Activated T-cell treated with anti-CD3 and anti-CD28 coated beads, Interleukin-2, amount 50 U/mL, for 4 hours (primary cell): ENCODE measurements at regions not wholly inside any gene's neighbourhood (a gene's known extent, or its start where the extent isn't known, plus 50 kb on each side); places are given as distances from the start of the nearest gene placed in this dataset.
"Not testable (repeated sequence)": the region's sequence is repeated elsewhere in the genome, so short reads cannot be mapped to it uniquely, and the experiment has no call there.

Source experiments
- ATAC-seq, 2 donors: fragments of 200-7000 bp; cut with Tn5 transposase; one replicate each; pipeline ENCODE4 v1.10.0; 2021
- DNase-seq: peaks from one replicate; pipeline ENCODE4 v3.0.0-alpha.2; 2020
- H3K27me3 Mint-ChIP-seq: one replicate; pipeline ENCODE4 v1.8.0; 2021; ENCODE audit warnings: low read depth, mixed read lengths
- H3K36me3 Mint-ChIP-seq: one replicate; pipeline ENCODE4 v1.8.0; 2022; ENCODE audit warnings: mixed read lengths; ENCODE audit not compliant: insufficient read depth
- H3K4me1 Mint-ChIP-seq: one replicate; pipeline ENCODE4 v1.8.0; 2021; ENCODE audit warnings: low read depth, mixed read lengths
- H3K4me3 Mint-ChIP-seq: one replicate; pipeline ENCODE4 v1.8.0; 2021; ENCODE audit warnings: mild to moderate bottlenecking, moderate library complexity, mixed read lengths
- H3K9me3 Mint-ChIP-seq: one replicate; pipeline ENCODE4 v1.8.0; 2021; ENCODE audit warnings: mixed read lengths

DNA sequence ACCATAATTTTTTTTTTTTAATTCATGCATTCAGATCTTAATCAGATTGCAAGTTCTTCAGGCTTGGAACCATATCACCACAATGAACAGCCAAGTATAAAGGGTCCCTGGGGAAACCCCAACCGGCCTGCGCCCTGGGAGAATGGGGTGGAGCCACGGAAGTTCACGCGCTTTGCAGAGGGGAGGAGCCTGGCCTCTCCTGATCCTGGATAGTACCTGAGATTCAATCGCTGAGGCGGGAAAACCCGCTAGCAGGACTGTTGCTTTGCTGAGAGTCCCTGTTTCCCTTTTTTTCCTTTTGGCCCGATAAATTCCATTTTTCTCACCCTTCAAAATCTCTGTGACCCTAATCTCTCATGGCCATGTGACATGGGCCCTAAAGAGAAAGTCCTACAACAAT lies 385.1 kb downstream of the IRS2 start:
- H3K27me3 Mint-ChIP-seq, result peaks cover 5% of the 10 kb centered on the region
- H3K36me3 Mint-ChIP-seq, result no peaks in the 10 kb centered on the region
- H3K4me1 Mint-ChIP-seq, result no peaks in the 10 kb centered on the region
- H3K4me3 Mint-ChIP-seq, result no peak overlapping the region
- ATAC-seq (no peak), DNase-seq (no peak)
- H3K9me3 Mint-ChIP-seq, result peaks cover 3% of the 10 kb centered on the region

DNA sequence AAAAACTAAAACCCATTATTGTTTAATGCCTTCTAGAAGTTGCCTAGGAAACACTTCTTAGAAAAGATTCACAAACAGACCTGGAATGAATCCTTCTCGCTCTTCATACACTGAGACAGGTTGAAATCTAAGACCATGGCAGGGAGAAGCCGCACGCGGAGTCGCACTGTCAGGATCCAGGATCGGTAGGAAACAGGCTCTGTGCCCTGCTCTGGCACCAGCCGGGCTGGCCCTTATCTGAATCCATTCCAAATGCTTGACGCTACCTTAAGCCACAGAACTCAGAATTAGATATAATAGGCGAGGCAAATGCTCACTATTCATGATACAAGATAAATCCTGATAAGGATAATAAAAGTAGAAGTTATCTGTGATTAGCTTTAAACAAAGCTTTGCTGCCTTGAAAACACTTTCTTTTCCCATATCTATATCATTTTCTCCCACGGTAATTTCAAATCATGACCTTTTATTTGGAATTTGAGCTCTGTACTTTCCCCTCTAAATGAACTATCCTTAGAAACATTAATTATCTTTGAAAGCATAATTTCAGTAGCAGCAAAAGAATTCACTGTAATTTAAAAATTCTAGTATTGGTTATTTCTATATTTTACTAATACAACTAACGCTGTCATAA lies 385.6 kb downstream of the IRS2 start:
- ATAC-seq (no peak), DNase-seq (no peak)
- Mint-ChIP-seq H3K4me1 (no peaks in the 10 kb centered on the region), H3K36me3 (no peaks in the 10 kb centered on the region), H3K9me3 (peaks cover 3% of the 10 kb centered on the region), H3K27me3 (peaks cover 5% of the 10 kb centered on the region), H3K4me3 (no peak overlapping the region)

- Mint-ChIP-seq H3K9me3 (peaks cover 3% of the 10 kb centered on the region), H3K36me3 (no peaks in the 10 kb centered on the region), H3K4me1 (no peaks in the 10 kb centered on the region), H3K27me3 (peaks cover 5% of the 10 kb centered on the region), H3K4me3 (no peak overlapping the region)
- no peak for DNase-seq
- ATAC-seq, result no peak
These were observed 386.2 kb downstream of the IRS2 start for GRCh38 chr13:109400209-109400608.

DNA sequence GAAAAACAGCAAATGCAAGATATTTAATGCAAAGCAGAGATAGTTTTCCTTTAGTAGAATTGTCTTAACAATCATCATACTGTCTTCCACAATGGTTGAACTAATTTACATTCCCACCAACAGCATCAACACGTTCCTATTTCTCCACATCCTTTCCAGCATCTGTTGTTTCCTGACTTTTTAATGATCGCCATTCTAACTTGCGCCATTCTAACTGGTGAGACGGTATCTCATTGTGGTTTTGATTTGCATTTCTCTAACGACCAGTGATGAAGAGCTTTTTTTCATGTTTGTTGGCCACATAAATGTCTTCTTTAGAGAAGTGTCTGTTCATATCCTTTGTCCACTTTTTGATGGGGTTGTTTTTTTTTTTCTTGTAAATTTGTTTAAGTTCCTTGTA lies 388.3 kb downstream of the IRS2 start:
- not testable (repeated sequence) for H3K9me3 Mint-ChIP-seq, DNase-seq, H3K36me3 Mint-ChIP-seq, H3K4me3 Mint-ChIP-seq, H3K4me1 Mint-ChIP-seq, ATAC-seq, H3K27me3 Mint-ChIP-seq

GRCh38 chr13:109397285-109397684 lies 389.1 kb downstream of the IRS2 start:
- DNase-seq, result no peak
- Mint-ChIP-seq H3K4me3 (no peak overlapping the region), H3K4me1 (no peaks in the 10 kb centered on the region), H3K9me3 (no peaks in the 10 kb centered on the region), H3K36me3 (no peaks in the 10 kb centered on the region), H3K27me3 (peaks cover 8% of the 10 kb centered on the region)
- ATAC-seq, result no peak

- peaks cover 8% of the 10 kb centered on the region for H3K27me3 Mint-ChIP-seq
These were observed 390.1 kb downstream of the IRS2 start for GRCh38 chr13:109396266-109396665.

GRCh38 chr13:109395014-109395413 lies 391.4 kb downstream of the IRS2 start:
- H3K27me3 Mint-ChIP-seq, result peaks cover 10% of the 10 kb centered on the region
- no peaks in the 10 kb centered on the region for H3K4me1 Mint-ChIP-seq
- no peaks in the 10 kb centered on the region for H3K9me3 Mint-ChIP-seq
- no peak overlapping the region for H3K4me3 Mint-ChIP-seq
- H3K36me3 Mint-ChIP-seq, result no peaks in the 10 kb centered on the region
- ATAC-seq (no peak), DNase-seq (no peak)

More at GRCh38 chr13:109396266-109396665, 390.1 kb downstream of the IRS2 start:
- no peaks in the 10 kb centered on the region for H3K36me3 Mint-ChIP-seq
- no peaks in the 10 kb centered on the region for H3K9me3 Mint-ChIP-seq
- DNase-seq, result no peak
- no peaks in the 10 kb centered on the region for H3K4me1 Mint-ChIP-seq
- ATAC-seq, result no peak
- H3K4me3 Mint-ChIP-seq, result no peak overlapping the region

DNA sequence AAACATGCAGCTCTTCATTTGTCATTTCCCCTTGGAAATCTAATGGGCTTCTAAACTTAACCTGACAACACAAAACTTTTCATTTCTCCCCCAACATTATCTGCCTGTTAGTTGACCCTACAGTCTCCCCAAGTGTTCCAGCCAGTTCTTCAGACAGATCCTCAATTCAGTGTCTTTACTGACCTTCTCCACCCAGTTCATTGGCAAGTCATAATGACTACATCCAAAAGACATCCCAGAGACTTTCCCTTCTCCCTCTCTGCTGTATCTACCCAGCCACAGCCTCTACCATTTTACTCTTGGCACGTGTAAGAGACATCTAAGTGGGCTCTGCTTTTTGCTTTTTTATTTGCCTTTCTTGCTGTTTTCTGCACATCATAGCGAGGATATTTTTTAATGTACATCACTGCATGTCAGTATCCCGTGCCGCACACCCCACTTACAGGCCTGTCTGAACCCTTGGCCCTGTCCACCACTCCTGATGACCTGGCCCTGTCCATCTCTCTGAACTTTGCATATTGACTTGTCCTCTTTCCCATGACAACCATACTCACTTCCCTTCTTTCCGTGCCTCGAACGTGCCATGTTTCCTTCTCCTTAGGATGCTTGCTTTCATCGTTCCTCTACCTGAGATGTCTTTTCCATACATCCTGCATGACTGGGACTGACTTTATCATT lies 391.9 kb downstream of the IRS2 start:
- Mint-ChIP-seq H3K36me3 (no peaks in the 10 kb centered on the region), H3K9me3 (no peaks in the 10 kb centered on the region), H3K4me1 (no peaks in the 10 kb centered on the region), H3K27me3 (peaks cover 10% of the 10 kb centered on the region), H3K4me3 (no peak overlapping the region)
- DNase-seq, result no peak
- ATAC-seq, result no peak

DNA sequence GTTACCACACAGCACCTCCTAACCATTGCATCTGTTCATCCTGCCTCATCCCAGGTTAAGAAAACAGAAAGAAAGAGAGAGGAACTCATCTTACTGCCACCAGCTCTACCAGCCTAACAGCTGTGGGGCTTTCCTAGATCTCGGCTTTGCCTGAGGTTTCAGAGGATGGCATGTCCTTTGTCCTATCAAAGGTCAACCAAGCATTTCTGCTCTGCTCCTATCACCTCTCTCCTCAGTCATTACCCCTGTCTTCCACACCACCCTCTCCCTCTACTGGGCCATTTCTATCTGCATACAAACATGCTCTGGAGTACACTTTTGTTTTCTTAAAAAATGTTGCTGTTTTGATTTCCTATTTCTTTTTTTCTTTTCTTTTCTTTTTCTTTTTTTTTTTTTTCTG lies 393.3 kb downstream of the IRS2 start:
- H3K27me3 Mint-ChIP-seq, result peaks cover 7% of the 10 kb centered on the region
- H3K4me3 Mint-ChIP-seq, result no peak overlapping the region
- no peak for DNase-seq
- H3K4me1 Mint-ChIP-seq, result no peaks in the 10 kb centered on the region
- no peaks in the 10 kb centered on the region for H3K36me3 Mint-ChIP-seq
- ATAC-seq, result no peak
- no peaks in the 10 kb centered on the region for H3K9me3 Mint-ChIP-seq

- no peak for DNase-seq
- Mint-ChIP-seq H3K9me3 (no peaks in the 10 kb centered on the region), H3K4me1 (no peaks in the 10 kb centered on the region), H3K27me3 (peaks cover 5% of the 10 kb centered on the region), H3K4me3 (no peak overlapping the region), H3K36me3 (no peaks in the 10 kb centered on the region)
- ATAC-seq, result no peak
These were observed 396.0 kb downstream of the IRS2 start for GRCh38 chr13:109390391-109390790.

DNA sequence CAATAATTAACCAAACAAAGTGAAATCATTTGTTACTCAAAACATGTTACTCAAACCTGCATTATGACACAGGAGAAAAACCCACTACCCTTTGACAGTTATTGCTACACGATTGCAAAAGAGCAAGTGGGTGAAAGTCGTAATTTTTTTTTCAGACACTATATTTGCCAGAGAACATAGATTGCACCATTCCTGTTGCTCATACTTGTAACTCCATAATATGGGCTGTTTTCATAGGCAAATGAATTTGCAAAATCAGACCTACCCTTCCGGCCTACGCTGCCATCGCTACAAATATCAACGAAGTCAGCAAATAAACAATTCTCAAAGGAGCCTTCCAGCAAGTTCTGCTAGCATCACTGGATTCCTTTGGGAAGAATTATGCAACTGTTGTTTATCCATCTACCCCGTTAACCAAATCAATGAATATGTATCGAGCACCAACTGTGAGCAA lies 396.5 kb downstream of the IRS2 start:
- no peaks in the 10 kb centered on the region for H3K9me3 Mint-ChIP-seq

GRCh38 chr13:109389456-109389855 lies 396.9 kb downstream of the IRS2 start:
- H3K4me1 Mint-ChIP-seq, result no peaks in the 10 kb centered on the region
- no peak for DNase-seq
- H3K36me3 Mint-ChIP-seq, result no peaks in the 10 kb centered on the region
- peaks cover 3% of the 10 kb centered on the region for H3K27me3 Mint-ChIP-seq
- no peak for ATAC-seq
- no peak overlapping the region for H3K4me3 Mint-ChIP-seq
- no peaks in the 10 kb centered on the region for H3K9me3 Mint-ChIP-seq

More for the DNA sequence above, 396.5 kb downstream of the IRS2 start:
- ATAC-seq (no peak), DNase-seq (no peak)
- Mint-ChIP-seq H3K4me1 (no peaks in the 10 kb centered on the region), H3K36me3 (no peaks in the 10 kb centered on the region), H3K4me3 (no peak overlapping the region), H3K27me3 (peaks cover 5% of the 10 kb centered on the region)

- ATAC-seq (no peak), DNase-seq (no peak)
- no peak overlapping the region for H3K4me3 Mint-ChIP-seq
- H3K4me1 Mint-ChIP-seq, result no peaks in the 10 kb centered on the region
- peaks cover 2% of the 10 kb centered on the region for H3K27me3 Mint-ChIP-seq
- no peaks in the 10 kb centered on the region for H3K9me3 Mint-ChIP-seq
- H3K36me3 Mint-ChIP-seq, result no peaks in the 10 kb centered on the region
These were observed 398.9 kb downstream of the IRS2 start for GRCh38 chr13:109387471-109387870.

- DNase-seq (no peak), ATAC-seq (no peak)
- Mint-ChIP-seq H3K27me3 (no peaks in the 10 kb centered on the region), H3K36me3 (no peaks in the 10 kb centered on the region), H3K9me3 (no peaks in the 10 kb centered on the region), H3K4me3 (no peak overlapping the region), H3K4me1 (no peaks in the 10 kb centered on the region)
These were observed 401.2 kb downstream of the IRS2 start for GRCh38 chr13:109385242-109385560.

- DNase-seq (no peak), ATAC-seq (no peak)
- Mint-ChIP-seq H3K4me1 (no peaks in the 10 kb centered on the region), H3K4me3 (no peak overlapping the region), H3K9me3 (no peaks in the 10 kb centered on the region), H3K36me3 (no peaks in the 10 kb centered on the region), H3K27me3 (no peaks in the 10 kb centered on the region)
These were observed 401.7 kb downstream of the IRS2 start for GRCh38 chr13:109384491-109385241.
